NT2/D1 (cell line): ENCODE measurements at regions not wholly inside any gene's neighbourhood (a gene's known extent, or its start where the extent isn't known, plus 50 kb on each side); places are given as distances from the start of the nearest gene placed in this dataset.

Experiments used
- SUZ12 ChIP-seq: IDR thresholded peaks from 2 replicates; pipeline ENCODE4 v1.6.1; 2011; ENCODE audit not compliant: insufficient read length, insufficient read depth; ENCODE audit errors: extremely low read depth
- YY1 ChIP-seq: IDR thresholded peaks from 2 replicates; pipeline ENCODE4 v1.6.1; 2011; ENCODE audit not compliant: insufficient read length, insufficient read depth

GRCh38 chr4:104901438-104901837 is 245.2 kb upstream of the TET2 start:
- TF ChIP-seq SUZ12, result no peak
- TF ChIP-seq YY1, result no peak
